ENCODE measurements at regions not wholly inside any gene's neighbourhood (a gene's known extent, or its start where the extent isn't known, plus 50 kb on each side); places are given as distances from the start of the nearest gene placed in this dataset.

DNA sequence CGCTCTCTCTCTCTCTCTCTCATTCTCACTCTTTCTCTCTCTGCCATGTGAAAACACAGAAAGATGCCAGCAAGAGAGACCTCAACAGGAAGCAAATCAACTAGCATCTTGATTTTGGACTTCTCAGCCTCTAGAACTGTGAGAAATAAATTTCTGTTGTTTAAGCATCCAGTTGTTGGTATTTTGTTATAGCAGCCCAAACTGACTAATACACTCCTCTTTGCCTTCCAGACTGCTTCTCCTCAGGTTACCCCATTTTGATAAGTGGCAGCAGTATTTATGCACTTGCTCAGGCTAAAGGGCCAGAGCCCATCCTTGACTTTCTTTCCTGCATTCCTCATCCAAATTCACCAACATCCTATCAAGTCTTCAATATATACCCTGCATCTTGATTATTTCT lies 76.6 kb upstream of the NANOGP8 start:
- ChIA-PET CTCF (no interaction called here), POLR2A (ENCODE audit: unreplicated experiment) (no interaction called here)
- Histone ChIP-seq H3F3A (ENCODE audit: low read length, unreplicated experiment) (no peaks in the 10 kb centered on the region), H3K79me2 (ENCODE audit: low read length) (no peaks in the 10 kb centered on the region), H3K9me3 (ENCODE audit: low read length) (no peaks in the 10 kb centered on the region), H3K27me3 (ENCODE audit: low read length) (no peaks in the 10 kb centered on the region), H2AFZ (ENCODE audit: low read length) (no peak overlapping the region), H3K4me3 (ENCODE audit: low read length) (no peak overlapping the region), H3K27ac (ENCODE audit: low read length) (no peak overlapping the region), H3K9ac (ENCODE audit: low read length) (no peak overlapping the region), H3K4me2 (ENCODE audit: low read length) (no peak overlapping the region), H4K20me1 (ENCODE audit: low read length) (no peaks in the 10 kb centered on the region), H3K9me2 (replicated peaks; ENCODE audit: low read length) (no peaks in the 10 kb centered on the region; the same call in 1 of the 2 replicates), H3K36me3 (ENCODE audit: low read depth, low read length) (no peaks in the 10 kb centered on the region), H3K4me1 (ENCODE audit: insufficient read depth, low read length) (no peaks in the 10 kb centered on the region)
- intact Hi-C loops (cut with micrococcal nuclease): no loop called here
- ATAC-seq (no peak), DNase-seq (no peak)
- BruUV-seq (replicated peaks): no TSS peak
- TF ChIP-seq EZH2 (IDR thresholded peaks at IDR 0.05; ENCODE audit: low read length, unreplicated experiment): no peak
- TF ChIP-seq, protein P1, sequence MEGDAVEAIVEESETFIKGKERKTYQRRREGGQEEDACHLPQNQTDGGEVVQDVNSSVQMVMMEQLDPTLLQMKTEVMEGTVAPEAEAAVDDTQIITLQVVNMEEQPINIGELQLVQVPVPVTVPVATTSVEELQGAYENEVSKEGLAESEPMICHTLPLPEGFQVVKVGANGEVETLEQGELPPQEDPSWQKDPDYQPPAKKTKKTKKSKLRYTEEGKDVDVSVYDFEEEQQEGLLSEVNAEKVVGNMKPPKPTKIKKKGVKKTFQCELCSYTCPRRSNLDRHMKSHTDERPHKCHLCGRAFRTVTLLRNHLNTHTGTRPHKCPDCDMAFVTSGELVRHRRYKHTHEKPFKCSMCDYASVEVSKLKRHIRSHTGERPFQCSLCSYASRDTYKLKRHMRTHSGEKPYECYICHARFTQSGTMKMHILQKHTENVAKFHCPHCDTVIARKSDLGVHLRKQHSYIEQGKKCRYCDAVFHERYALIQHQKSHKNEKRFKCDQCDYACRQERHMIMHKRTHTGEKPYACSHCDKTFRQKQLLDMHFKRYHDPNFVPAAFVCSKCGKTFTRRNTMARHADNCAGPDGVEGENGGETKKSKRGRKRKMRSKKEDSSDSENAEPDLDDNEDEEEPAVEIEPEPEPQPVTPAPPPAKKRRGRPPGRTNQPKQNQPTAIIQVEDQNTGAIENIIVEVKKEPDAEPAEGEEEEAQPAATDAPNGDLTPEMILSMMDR (conservative IDR thresholded peaks at IDR 0.05; ENCODE audit: low read depth, low read length): no peak
- TF ChIP-seq EZH2phosphoT487 (IDR thresholded peaks at IDR 0.05; ENCODE audit: borderline replicate concordance, low read length): no peak

DNA sequence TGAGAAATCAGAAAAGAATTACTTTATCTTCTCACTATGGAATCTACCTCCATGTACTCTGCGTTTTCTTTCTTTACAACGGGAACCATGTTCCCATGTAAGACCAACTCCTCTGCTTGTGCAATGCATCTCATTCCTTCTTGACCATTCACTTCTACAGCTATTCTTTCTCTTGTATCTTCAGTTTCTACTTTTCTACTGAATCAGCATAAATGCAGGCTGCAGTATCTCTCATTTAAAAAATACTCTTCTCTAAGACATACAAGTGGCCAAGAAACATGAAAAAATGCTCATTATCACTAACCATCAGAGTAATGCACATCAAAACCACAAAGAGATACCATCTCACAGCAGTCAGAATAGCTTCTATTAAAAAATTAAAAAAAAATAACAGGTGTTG lies 74.1 kb upstream of the NANOGP8 start:
- ChIA-PET POLR2A (ENCODE audit: unreplicated experiment) (no interaction called here), CTCF (no interaction called here)
- Histone ChIP-seq H4K20me1 (ENCODE audit: low read length) (no peaks in the 10 kb centered on the region), H3K27ac (ENCODE audit: low read length) (no peak overlapping the region), H3K9me3 (ENCODE audit: low read length) (no peaks in the 10 kb centered on the region), H3K4me3 (ENCODE audit: low read length) (no peak overlapping the region), H3K36me3 (ENCODE audit: low read depth, low read length) (no peaks in the 10 kb centered on the region), H2AFZ (ENCODE audit: low read length) (no peak overlapping the region), H3K27me3 (ENCODE audit: low read length) (no peaks in the 10 kb centered on the region), H3K4me1 (ENCODE audit: insufficient read depth, low read length) (no peaks in the 10 kb centered on the region), H3F3A (ENCODE audit: low read length, unreplicated experiment) (no peaks in the 10 kb centered on the region), H3K4me2 (ENCODE audit: low read length) (no peak overlapping the region), H3K9me2 (replicated peaks; ENCODE audit: low read length) (no peaks in the 10 kb centered on the region; the same call in 1 of the 2 replicates), H3K79me2 (ENCODE audit: low read length) (no peaks in the 10 kb centered on the region), H3K9ac (ENCODE audit: low read length) (no peak overlapping the region)
- TF ChIP-seq EZH2phosphoT487 (IDR thresholded peaks at IDR 0.05; ENCODE audit: borderline replicate concordance, low read length): no peak
- TF ChIP-seq EZH2 (IDR thresholded peaks at IDR 0.05; ENCODE audit: low read length, unreplicated experiment): no peak
- ATAC-seq (no peak), DNase-seq (no peak)
- intact Hi-C loops (cut with micrococcal nuclease): no loop called here
- BruUV-seq (replicated peaks): no TSS peak

DNA sequence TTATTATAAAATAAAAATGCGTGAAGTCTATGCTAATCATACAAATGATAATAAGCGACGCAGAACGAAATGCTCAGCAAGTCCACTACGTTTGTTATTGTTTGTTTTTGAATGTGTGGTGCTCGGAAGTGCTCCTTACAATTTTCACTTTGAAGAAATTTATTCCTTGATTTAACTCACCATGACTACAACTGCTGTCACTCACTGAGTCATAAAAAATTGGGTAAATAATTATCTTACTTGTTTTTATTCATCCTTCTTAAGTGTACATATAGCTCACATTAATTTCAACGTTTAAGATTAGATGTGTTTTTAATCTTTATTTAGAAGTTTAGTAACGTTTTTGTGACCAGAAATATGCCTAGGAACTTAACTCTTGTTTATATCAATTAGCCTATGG lies 66.7 kb upstream of the NANOGP8 start:
- H2AFZ ChIP-seq (ENCODE audit: low read length): no peak overlapping the region
- DNase-seq (peak; percentile 47), ATAC-seq (peak; percentile 90)
- H3K4me1 ChIP-seq (ENCODE audit: insufficient read depth, low read length): peaks cover 11% of the 10 kb centered on the region
- no peak for TF ChIP-seq EZH2phosphoT487 (IDR thresholded peaks at IDR 0.05; ENCODE audit: borderline replicate concordance, low read length)
- POLR2A ChIA-PET (ENCODE audit: unreplicated experiment): no interaction called here
- no peaks in the 10 kb centered on the region for H3K79me2 ChIP-seq (ENCODE audit: low read length)
- no peak overlapping the region for H3K4me3 ChIP-seq (ENCODE audit: low read length)
- no peaks in the 10 kb centered on the region for H3K9me3 ChIP-seq (ENCODE audit: low read length)
- no peaks in the 10 kb centered on the region for H3K36me3 ChIP-seq (ENCODE audit: low read depth, low read length)
- H3K9me2 ChIP-seq (replicated peaks; ENCODE audit: low read length): no peaks in the 10 kb centered on the region
- intact Hi-C loops (cut with micrococcal nuclease): no loop called here
- no peak overlapping the region for H3K9ac ChIP-seq (ENCODE audit: low read length)
- no TSS peak for BruUV-seq (replicated peaks)
- no peaks in the 10 kb centered on the region for H3F3A ChIP-seq (ENCODE audit: low read length, unreplicated experiment)
- CTCF ChIA-PET: no interaction called here
- H4K20me1 ChIP-seq (ENCODE audit: low read length): no peaks in the 10 kb centered on the region
- peak overlapping the region; percentile 29; the same call in 1 of the 2 replicates for H3K4me2 ChIP-seq (ENCODE audit: low read length)
- no peak overlapping the region for H3K27ac ChIP-seq (ENCODE audit: low read length)
- no peaks in the 10 kb centered on the region for H3K27me3 ChIP-seq (ENCODE audit: low read length)

DNA sequence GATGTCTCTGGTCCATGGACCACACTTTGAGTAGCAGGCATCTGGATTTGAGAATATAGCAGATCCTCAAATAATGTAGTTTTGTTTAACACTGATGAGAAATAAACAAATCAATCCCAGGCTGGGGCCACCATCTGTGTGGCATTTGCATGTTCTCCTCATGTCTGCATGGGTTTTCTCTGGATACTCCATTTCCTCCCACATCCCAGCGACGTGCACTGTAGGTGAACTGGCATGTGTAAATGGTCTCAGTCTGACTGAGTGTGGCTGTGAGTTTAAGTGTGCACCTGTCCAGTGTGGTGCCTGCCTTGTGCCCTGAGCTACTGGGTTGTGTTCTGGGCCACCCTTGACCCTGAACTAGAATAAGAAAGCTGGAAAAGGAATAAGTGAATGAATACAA lies 66.3 kb upstream of the NANOGP8 start:
- Histone ChIP-seq H3K79me2 (ENCODE audit: low read length) (no peaks in the 10 kb centered on the region), H3K4me3 (ENCODE audit: low read length) (no peak overlapping the region), H4K20me1 (ENCODE audit: low read length) (no peaks in the 10 kb centered on the region), H3F3A (ENCODE audit: low read length, unreplicated experiment) (no peaks in the 10 kb centered on the region), H3K4me1 (ENCODE audit: insufficient read depth, low read length) (peaks cover 11% of the 10 kb centered on the region), H2AFZ (ENCODE audit: low read length) (no peak overlapping the region), H3K36me3 (ENCODE audit: low read depth, low read length) (no peaks in the 10 kb centered on the region), H3K27me3 (ENCODE audit: low read length) (no peaks in the 10 kb centered on the region), H3K27ac (ENCODE audit: low read length) (no peak overlapping the region), H3K9me2 (replicated peaks; ENCODE audit: low read length) (no peaks in the 10 kb centered on the region), H3K9ac (ENCODE audit: low read length) (no peak overlapping the region), H3K4me2 (ENCODE audit: low read length) (peak overlapping the region; percentile 29; the same call in 1 of the 2 replicates), H3K9me3 (ENCODE audit: low read length) (no peaks in the 10 kb centered on the region)
- no TSS peak for BruUV-seq (replicated peaks)
- ChIA-PET POLR2A (ENCODE audit: unreplicated experiment) (no interaction called here), CTCF (no interaction called here)
- peak; percentile 31 for ATAC-seq
- intact Hi-C loops (cut with micrococcal nuclease): no loop called here
- TF ChIP-seq, protein P1 (conservative IDR thresholded peaks at IDR 0.05; ENCODE audit: low read depth, low read length): no peak
- TF ChIP-seq EZH2 (IDR thresholded peaks at IDR 0.05; ENCODE audit: low read length, unreplicated experiment) (no peak), EZH2phosphoT487 (IDR thresholded peaks at IDR 0.05; ENCODE audit: borderline replicate concordance, low read length) (no peak)
- DNase-seq: no peak

All from PC-3 (cell line).